Liver (tissue), 8 donors: ENCODE measurements at regions not wholly inside any gene's neighbourhood (a gene's known extent, or its start where the extent isn't known, plus 50 kb on each side); places are given as distances from the start of the nearest gene placed in this dataset.

ENCODE experiments used
- DNase-seq: peaks from one replicate; pipeline ENCODE4 v3.0.0-alpha.2; 2017; ENCODE audit warnings: low spot score
- H3K27ac ChIP-seq, 2 donors: one replicate each; pipeline ENCODE4 v1.7.0; 2013; ENCODE audit warnings: inconsistent platforms in 2 of 2, low read length in 2 of 2, control low read depth in 1 of 2, low read depth in 1 of 2, mild to moderate bottlenecking in 1 of 2
- H3K27me3 ChIP-seq, 4 donors: one replicate each; pipeline versions ENCODE4 v1.6.1 to v1.7.0; 2013; ENCODE audit warnings: low read length in 3 of 4, inconsistent platforms in 1 of 4, mild to moderate bottlenecking in 1 of 4, moderate library complexity in 1 of 4; ENCODE audit not compliant: control insufficient read depth in 4 of 4, insufficient read depth in 4 of 4
- H3K36me3 ChIP-seq, 4 donors: one replicate each; pipeline versions ENCODE4 v1.6.1 to v1.7.0; 2013; ENCODE audit warnings: low read length in 3 of 4, mild to moderate bottlenecking in 3 of 4, low read depth in 1 of 4, moderate library complexity in 1 of 4; ENCODE audit not compliant: control insufficient read depth in 4 of 4, insufficient read depth in 3 of 4
- H3K4me1 ChIP-seq, 4 donors: one replicate each; pipeline versions ENCODE4 v1.6.1 to v1.7.0; 2013; ENCODE audit warnings: low read length in 3 of 4, mild to moderate bottlenecking in 3 of 4, moderate library complexity in 1 of 4; ENCODE audit not compliant: control insufficient read depth in 4 of 4, insufficient read depth in 4 of 4
- H3K4me3 ChIP-seq, 3 donors: one replicate each; pipeline versions ENCODE4 v1.6.1 to v1.7.0; 2013; ENCODE audit warnings: low read length in 3 of 3, control low read depth in 1 of 3, low read depth in 1 of 3, mild to moderate bottlenecking in 1 of 3
- H3K9ac ChIP-seq, 2 donors: one replicate each; pipeline ENCODE4 v1.7.0; 2013; ENCODE audit warnings: low read length in 2 of 2, mild to moderate bottlenecking in 2 of 2, moderate library complexity in 2 of 2, control low read depth in 1 of 2, low read depth in 1 of 2
- H3K9me3 ChIP-seq, 4 donors: one replicate each; pipeline versions ENCODE4 v1.6.1 to v1.7.0; 2013; ENCODE audit warnings: low read length in 3 of 4; ENCODE audit not compliant: control insufficient read depth in 4 of 4
- ATF3 ChIP-seq: IDR thresholded peaks from 2 replicates; pipeline ENCODE4 v1.6.1; 2016; ENCODE audit warnings: antibody characterized with exemption
- CTCF ChIP-seq: fragments of 150-350 bp; IDR thresholded peaks from 2 replicates; pipeline ENCODE4 v1.5.1; 2017; ENCODE audit warnings: improper control_type of control experiment, low read depth, low read length; ENCODE audit not compliant: missing input control
- EGR1 ChIP-seq, 2 donors: IDR thresholded peaks; 2 replicates each; pipeline ENCODE4 v1.6.1; 2016 to 2018; ENCODE audit warnings: antibody characterized with exemption in 2 of 2, low read depth in 2 of 2
- FOXA1 ChIP-seq: IDR thresholded peaks from 2 replicates; pipeline ENCODE4 v1.6.1; 2016; ENCODE audit warnings: antibody characterized with exemption
- FOXA2 ChIP-seq: IDR thresholded peaks from 2 replicates; pipeline ENCODE4 v1.6.1; 2016; ENCODE audit warnings: antibody characterized with exemption
- GABPA ChIP-seq, 2 donors: IDR thresholded peaks in 1 of 2; conservative IDR thresholded peaks in 1 of 2; 2 replicates each; pipeline ENCODE4 v1.6.1; 2016; ENCODE audit warnings: antibody characterized with exemption in 2 of 2, mild to moderate bottlenecking in 1 of 2, moderate library complexity in 1 of 2
- HNF4A ChIP-seq, 2 donors: conservative IDR thresholded peaks; 2 replicates each; pipeline ENCODE4 v1.6.1; 2016; ENCODE audit warnings: antibody characterized with exemption in 2 of 2, mild to moderate bottlenecking in 2 of 2
- HNF4G ChIP-seq: IDR thresholded peaks from 2 replicates; pipeline ENCODE4 v1.6.1; 2016; ENCODE audit warnings: antibody characterized with exemption
- JUND ChIP-seq, 2 donors: IDR thresholded peaks; 2 replicates each; pipeline ENCODE4 v1.6.1; 2016; ENCODE audit warnings: antibody characterized with exemption in 2 of 2
- MAX ChIP-seq: IDR thresholded peaks from 2 replicates; pipeline ENCODE4 v1.6.1; 2016; ENCODE audit warnings: antibody characterized with exemption
- NR2F2 ChIP-seq: IDR thresholded peaks from 2 replicates; pipeline ENCODE4 v1.6.1; 2016; ENCODE audit warnings: antibody characterized with exemption
- RAD21 ChIP-seq, 2 donors: IDR thresholded peaks; 2 replicates each; pipeline ENCODE4 v1.6.1; 2016; ENCODE audit warnings: antibody characterized with exemption in 2 of 2, mild to moderate bottlenecking in 2 of 2
- REST ChIP-seq: IDR thresholded peaks from 2 replicates; pipeline ENCODE4 v1.6.1; 2016; ENCODE audit warnings: antibody characterized with exemption, mild to moderate bottlenecking
- RXRA ChIP-seq, 2 donors: IDR thresholded peaks; 2 replicates each; pipeline ENCODE4 v1.6.1; 2017 to 2018; ENCODE audit warnings: antibody characterized with exemption in 2 of 2, mild to moderate bottlenecking in 1 of 2
- SP1 ChIP-seq: IDR thresholded peaks from 2 replicates; pipeline ENCODE4 v1.6.1; 2018; ENCODE audit warnings: antibody characterized with exemption, mild to moderate bottlenecking
- TAF1 ChIP-seq: conservative IDR thresholded peaks from 2 replicates; pipeline ENCODE4 v1.6.1; 2016; ENCODE audit warnings: antibody characterized with exemption, mild to moderate bottlenecking
- YY1 ChIP-seq: IDR thresholded peaks from 2 replicates; pipeline ENCODE4 v1.6.1; 2016; ENCODE audit warnings: antibody characterized with exemption, mild to moderate bottlenecking
- ZBTB33 ChIP-seq: IDR thresholded peaks from 2 replicates; pipeline ENCODE4 v1.6.1; 2016; ENCODE audit warnings: antibody characterized with exemption
- WGBS: extraction: QIAGEN DNeasy Blood & Tissue Kit; methylation state at CpG from one replicate; pipeline ENCODE4 v1.1.7; 2013; 5-methylcytosine and 5-hydroxymethylcytosine counted together
- donor health status: healthy.
- donor health status: healthy.
- donor health status: healthy.
- donor health status: healthy.
- donor health status: healthy.

GRCh38 chr2:219983836-219984235 is 356.4 kb downstream of the SLC4A3 start:
- peaks cover 0 to 5% (median 2%) of the 10 kb centered on the region in 4 donors for H3K9me3 ChIP-seq
- no peak overlapping the region for H3K4me3 ChIP-seq
- no peak for DNase-seq
- H3K9ac ChIP-seq = no peak overlapping the region
- H3K36me3 ChIP-seq = no peaks in the 10 kb centered on the region
- H3K27me3 ChIP-seq = no peaks in the 10 kb centered on the region
- no peak for TF ChIP-seq FOXA2
- TF ChIP-seq HNF4G = no peak
- no peak for TF ChIP-seq JUND (IDR thresholded peaks at IDR 0.05)
- no peak for TF ChIP-seq RAD21 (IDR thresholded peaks at IDR 0.05)
- no peak for TF ChIP-seq MAX
- TF ChIP-seq ZBTB33 = no peak
- no peak for TF ChIP-seq RXRA (IDR thresholded peaks at IDR 0.05)
- no peak for TF ChIP-seq SP1
- no peak for TF ChIP-seq NR2F2
- H3K27ac ChIP-seq = no peak overlapping the region
- no peaks in the 10 kb centered on the region for H3K4me1 ChIP-seq

- H3K9me3 ChIP-seq = peaks cover 0 to 5% (median 2%) of the 10 kb centered on the region in 4 donors
- H3K4me3 ChIP-seq = no peak overlapping the region
- no peaks in the 10 kb centered on the region for H3K4me1 ChIP-seq
- TF ChIP-seq RAD21 (IDR thresholded peaks at IDR 0.05) = no peak
- TF ChIP-seq FOXA2 = no peak
- no peak for TF ChIP-seq NR2F2
- no peak for TF ChIP-seq REST
- no peak for TF ChIP-seq SP1
- no peak for TF ChIP-seq HNF4G
- TF ChIP-seq HNF4A (conservative IDR thresholded peaks at IDR 0.05) = no peak
- TF ChIP-seq TAF1 = no peak
- no peak for TF ChIP-seq YY1
- TF ChIP-seq ZBTB33 = no peak
- no peak for TF ChIP-seq GABPA (IDR thresholded peaks at IDR 0.05 in 1 of 2, conservative IDR thresholded peaks at IDR 0.05 in 1 of 2)
- no peak for TF ChIP-seq JUND (IDR thresholded peaks at IDR 0.05)
- TF ChIP-seq MAX = no peak
- TF ChIP-seq RXRA (IDR thresholded peaks at IDR 0.05) = no peak
- TF ChIP-seq EGR1 (IDR thresholded peaks at IDR 0.05; ENCODE audit: low read depth in 2 of 2) = no peak
- TF ChIP-seq CTCF = no peak
- TF ChIP-seq FOXA1 = no peak
- TF ChIP-seq ATF3 = no peak
- H3K9ac ChIP-seq = no peak overlapping the region
- 63% methylated on average over 3 of the region's 3 CpGs for WGBS
- H3K27ac ChIP-seq = no peak overlapping the region
- no peaks in the 10 kb centered on the region for H3K27me3 ChIP-seq
- DNase-seq = no peak
- H3K36me3 ChIP-seq = no peaks in the 10 kb centered on the region
Observed at GRCh38 chr2:219985017-219985416, 357.6 kb downstream of the SLC4A3 start.
